ENCODE measurements at regions not wholly inside any gene's neighbourhood (a gene's known extent, or its start where the extent isn't known, plus 50 kb on each side); places are given as distances from the start of the nearest gene placed in this dataset.
A peak's percentile ranks its signal among the peaks of the same experiment; 100 is the strongest.

- no peak for DNase-seq (ENCODE audit: low spot score)
Observed at GRCh38 chr2:8044046-8044594, 637.7 kb upstream of the ID2 start.

DNA sequence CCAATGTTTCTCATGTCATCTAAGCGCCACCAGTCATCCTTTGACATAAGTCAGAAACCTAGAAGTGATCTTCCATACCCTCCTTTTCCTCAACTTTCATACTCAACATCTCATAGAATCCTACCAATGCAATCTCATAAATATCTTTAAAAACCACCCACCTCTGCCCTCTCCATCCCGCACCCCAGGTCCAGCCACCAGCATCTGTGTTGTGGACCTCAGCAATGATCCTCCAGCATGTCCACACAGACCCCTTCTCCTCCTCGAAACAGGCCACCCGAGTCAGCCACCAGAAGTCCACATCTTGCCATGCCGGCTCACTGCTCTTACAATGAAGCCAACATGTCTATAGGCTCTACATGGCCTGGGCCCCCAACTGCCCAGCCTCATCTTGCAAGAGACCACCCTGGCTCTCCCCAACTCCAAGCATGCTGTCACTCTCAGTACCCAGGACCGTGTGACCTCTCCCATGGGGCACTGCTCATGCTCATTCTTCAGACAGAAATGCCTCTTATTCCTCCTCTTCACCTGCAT is 636.7 kb upstream of the ID2 start:
- no peak for DNase-seq (ENCODE audit: low spot score)

DNA sequence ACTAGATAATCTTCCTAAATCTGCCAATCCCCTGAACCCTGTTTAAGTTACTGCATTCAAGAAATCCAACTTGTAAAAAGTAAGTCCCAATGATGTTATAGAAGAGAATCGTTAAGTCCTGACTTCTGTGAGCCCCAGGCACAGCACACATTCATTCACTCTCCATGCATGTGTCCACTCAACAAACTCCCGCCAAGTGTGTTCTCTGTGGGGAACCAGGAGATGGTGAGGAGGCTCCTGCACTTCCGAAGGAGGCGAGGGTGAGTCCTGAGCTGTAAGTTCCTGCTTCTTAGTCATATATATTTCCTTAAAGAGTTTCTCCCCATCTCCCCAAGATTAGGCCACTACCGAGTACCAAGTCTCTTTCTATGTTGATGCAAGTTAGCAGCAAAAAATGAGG is 635.0 kb upstream of the ID2 start:
- no peak for DNase-seq (ENCODE audit: low spot score)

GRCh38 chr2:8049176-8049575 is 632.7 kb upstream of the ID2 start:
- DNase-seq (ENCODE audit: low spot score), result no peak

DNA sequence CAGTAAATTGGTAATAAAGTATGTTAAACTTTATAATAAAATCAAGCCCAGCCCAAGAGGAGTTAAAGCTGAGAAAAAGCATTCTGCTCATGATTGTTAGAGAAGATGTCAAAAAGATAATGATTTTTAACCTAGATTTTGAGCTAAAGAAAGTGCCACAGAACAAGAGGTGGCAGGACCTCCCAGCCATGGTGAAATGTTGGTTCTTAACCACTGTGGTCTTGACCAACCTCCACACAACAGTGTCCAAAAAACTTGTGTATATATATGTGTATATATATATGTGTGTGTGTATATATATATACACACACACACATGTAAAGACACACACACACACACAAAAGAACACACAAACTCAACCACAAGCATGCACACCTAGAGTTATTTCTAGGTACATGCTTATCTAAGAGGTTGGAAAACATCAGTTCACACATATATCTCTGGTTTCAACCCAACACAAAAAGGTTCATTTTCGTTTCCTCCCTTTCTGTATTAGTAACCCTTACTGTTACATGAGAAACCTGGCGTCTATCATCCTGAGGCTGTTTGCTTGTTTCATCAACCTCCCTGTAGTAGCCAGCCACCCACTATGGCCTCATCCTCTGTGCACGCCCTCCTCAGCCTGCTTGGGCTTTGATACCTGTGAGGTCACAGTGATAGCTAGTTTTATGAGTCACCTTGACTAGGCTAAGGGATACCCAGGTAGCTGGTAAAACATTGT is 631.8 kb upstream of the ID2 start:
- DNase-seq (ENCODE audit: low spot score), result no peak

- no peak for DNase-seq (ENCODE audit: low spot score)
Observed at GRCh38 chr2:8053216-8053615, 628.6 kb upstream of the ID2 start.

GRCh38 chr2:8054070-8054469 is 627.8 kb upstream of the ID2 start:
- DNase-seq (ENCODE audit: low spot score), result no peak

DNA sequence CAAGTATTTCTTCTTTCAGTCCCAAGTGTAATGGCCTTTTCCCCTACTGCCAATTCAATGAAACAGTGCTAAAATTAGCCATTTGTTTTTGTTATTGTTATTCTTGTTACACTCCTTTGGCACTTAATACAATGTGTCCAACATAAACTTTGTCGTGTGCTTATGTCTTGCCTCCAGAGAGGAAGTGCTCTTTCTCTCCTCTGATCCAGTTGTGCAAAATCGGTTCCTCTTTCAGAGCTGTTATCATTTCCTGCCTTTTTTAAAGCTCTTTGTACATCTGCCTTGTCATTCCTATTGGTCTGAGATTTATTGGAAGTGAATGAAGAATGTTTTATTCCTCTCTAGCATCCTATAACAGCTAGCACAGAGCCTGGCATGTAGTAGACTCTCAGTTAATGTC is 623.2 kb upstream of the ID2 start:
- peak; percentile 8 for DNase-seq (ENCODE audit: low spot score)

- no peak for DNase-seq (ENCODE audit: low spot score)
Observed at GRCh38 chr2:8059255-8059654, 622.6 kb upstream of the ID2 start.

- DNase-seq (ENCODE audit: low spot score), result no peak
Observed at GRCh38 chr2:8059794-8060193, 622.1 kb upstream of the ID2 start.

GRCh38 chr2:8061219-8061618 is 620.6 kb upstream of the ID2 start:
- DNase-seq (ENCODE audit: low spot score), result no peak

DNA sequence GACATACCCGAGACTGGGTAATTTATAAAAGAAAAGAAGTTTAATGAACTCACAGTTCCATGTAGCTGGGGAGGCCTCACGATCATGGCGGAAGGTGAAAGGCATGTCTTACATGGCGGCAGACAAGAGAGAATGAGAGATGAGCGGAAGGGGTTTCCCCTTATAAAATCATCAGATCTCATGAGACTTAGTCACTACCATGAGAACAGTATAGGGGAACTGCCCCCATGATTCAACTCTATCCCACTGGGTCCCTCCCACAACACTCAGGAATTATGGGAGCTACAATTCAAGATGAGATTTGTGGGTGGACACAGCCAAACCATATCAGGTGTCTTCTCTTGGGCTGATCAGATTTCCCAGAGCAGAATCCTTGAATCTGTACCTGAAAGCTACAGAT is 617.3 kb upstream of the ID2 start:
- no peak for DNase-seq (ENCODE audit: low spot score)

DNA sequence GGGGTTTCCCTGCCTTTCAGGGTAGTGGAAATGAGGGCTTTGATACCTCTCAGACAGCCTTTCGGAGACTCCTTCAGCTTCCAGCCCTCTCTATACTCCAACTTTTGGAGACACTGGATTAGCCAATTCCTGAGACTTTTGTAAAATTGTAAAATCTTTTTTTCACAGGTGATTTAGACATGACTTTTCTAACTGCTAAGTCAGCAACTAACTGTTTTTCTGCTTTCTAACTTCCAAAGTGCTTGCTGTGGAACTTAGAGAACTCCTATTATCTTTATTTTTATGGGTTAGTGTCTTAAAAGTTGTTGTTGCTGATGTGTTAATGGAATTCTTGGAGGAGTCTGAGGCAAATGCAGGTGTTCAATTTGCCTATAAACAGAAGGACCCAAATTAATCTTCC is 616.7 kb upstream of the ID2 start:
- DNase-seq (ENCODE audit: low spot score), result no peak

DNA sequence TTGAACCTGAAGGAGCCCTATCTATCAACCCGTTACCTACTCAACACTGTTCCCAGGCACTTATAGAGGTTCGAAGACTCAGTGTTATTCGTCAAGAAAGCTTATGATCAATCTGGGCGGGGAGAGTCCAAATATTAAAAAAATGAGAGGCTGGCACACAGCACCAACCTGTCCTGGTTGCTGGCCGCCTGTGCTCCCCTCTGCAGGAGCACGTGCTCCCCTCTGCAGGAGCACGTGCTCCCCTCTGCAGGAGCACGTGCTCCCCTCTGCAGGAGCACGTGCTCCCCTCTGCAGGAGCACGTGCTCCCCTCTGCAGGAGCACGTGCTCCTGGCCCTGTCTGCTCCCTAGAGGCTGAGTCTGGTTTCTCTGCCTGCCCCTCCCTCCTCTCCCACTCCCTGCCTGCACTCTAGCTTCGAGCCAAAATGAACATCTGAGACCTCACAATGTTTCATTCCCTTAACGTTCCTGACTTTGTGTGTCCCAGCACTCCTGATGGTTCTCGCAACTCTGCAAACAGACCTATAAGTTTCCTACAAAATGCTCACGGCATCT is 614.0 kb upstream of the ID2 start:
- no peak for DNase-seq (ENCODE audit: low spot score)

DNA sequence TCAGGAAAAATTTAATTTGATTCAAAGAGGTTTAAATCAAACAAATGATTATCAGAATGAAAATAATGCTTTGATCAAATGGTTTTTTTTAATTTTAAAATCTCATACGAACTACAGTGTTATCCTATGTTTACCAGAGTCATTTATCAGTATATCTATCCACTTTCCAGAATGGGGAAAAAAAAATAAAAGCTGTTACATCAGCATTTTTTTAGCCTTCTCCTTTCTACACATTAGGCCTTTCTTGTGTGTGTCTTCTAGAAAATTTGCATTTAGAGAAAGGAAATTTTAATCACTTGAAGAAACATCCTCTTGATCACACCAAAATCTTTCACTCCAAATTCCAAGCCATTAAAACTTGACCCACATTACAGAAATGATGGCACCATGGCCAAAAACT is 608.9 kb upstream of the ID2 start:
- DNase-seq (ENCODE audit: low spot score), result no peak

GRCh38 chr2:8073916-8074315 is 607.9 kb upstream of the ID2 start:
- DNase-seq (ENCODE audit: low spot score), result no peak

- DNase-seq (ENCODE audit: low spot score), result no peak
Observed at GRCh38 chr2:8076448-8077342, 605.2 kb upstream of the ID2 start.

DNA sequence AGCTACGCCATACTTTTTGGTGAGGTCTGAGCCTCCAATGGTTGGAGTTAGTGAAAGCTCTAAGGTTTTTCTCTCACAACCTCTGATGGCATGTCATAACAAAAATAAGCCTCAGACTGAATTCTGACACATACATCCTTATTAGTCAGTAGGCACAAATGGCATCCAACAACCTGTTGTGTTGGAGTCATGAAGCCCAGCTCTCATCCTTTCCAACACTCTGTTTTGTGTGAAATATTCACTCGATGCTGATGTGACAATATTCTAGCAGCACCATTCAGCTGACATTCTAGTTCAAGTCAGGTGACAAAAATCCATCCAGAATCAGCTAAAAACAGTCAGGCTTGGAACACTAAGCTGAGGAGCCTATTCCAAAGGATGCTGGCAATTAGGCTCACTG is 603.2 kb upstream of the ID2 start:
- DNase-seq (ENCODE audit: low spot score), result no peak

GRCh38 chr2:8080063-8080462 is 601.8 kb upstream of the ID2 start:
- no peak for DNase-seq (ENCODE audit: low spot score)

DNA sequence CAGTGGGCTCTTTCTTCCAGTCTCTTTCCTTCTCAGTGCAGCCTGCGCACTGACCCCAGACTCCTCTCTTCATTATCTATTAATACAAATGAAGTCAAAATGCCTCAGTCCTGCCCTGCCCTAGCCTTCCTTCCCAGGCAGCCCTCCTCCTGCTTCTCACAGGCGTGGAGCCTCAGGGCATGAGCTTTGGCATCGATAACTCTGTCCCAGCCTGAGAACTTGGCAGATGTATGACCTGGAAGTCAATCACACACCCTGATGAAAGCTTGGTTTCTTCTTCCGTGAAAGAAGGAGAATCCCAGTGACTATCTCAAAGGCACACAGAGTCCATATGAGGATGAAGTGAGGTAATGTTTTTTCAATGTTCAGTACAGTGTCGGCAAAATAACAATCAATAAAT is 600.7 kb upstream of the ID2 start:
- no peak for DNase-seq (ENCODE audit: low spot score)

GRCh38 chr2:8082840-8083239 is 599.0 kb upstream of the ID2 start:
- no peak for DNase-seq (ENCODE audit: low spot score)

DNA sequence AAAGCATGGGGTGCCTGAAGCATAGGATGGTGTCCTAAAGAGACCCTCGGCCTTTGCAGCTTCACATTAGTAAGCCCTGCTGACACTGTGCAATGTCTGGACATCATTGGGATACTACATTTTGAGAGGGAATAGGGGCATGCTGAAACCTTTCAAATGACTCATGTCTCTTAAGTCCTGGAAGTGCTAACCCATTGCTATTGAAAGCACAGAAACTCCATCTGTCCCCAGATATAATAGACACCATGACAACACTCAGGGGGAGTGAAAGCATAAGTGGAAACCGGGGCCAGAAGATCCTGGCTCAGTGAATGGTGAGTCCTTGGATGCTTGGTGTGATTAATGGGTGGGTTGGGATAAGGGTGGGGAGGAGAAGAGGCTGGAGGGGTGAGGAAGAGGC is 595.5 kb upstream of the ID2 start:
- DNase-seq (ENCODE audit: low spot score), result no peak

All from putamen (tissue), 1 donor.